GM23338 (cell line): ENCODE measurements at regions not wholly inside any gene's neighbourhood (a gene's known extent, or its start where the extent isn't known, plus 50 kb on each side); places are given as distances from the start of the nearest gene placed in this dataset.

ENCODE experiments used
- CREB1 ChIP-seq: fragments of 250-450 bp; sonication (Bioruptor Pico); IDR thresholded peaks from 2 replicates; pipeline ENCODE4 v1.5.0; 2020; ENCODE audit warnings: low read depth, mild to moderate bottlenecking, moderate library complexity
- CTCF ChIP-seq, 2 experiments: fragments of 200-600 bp in 1 of 2; sonication (generic) in 1 of 2; conservative IDR thresholded peaks; 2 replicates each; pipeline versions ENCODE4 v1.5.1 to v1.6.1; 2016 to 2017; ENCODE audit warnings: antibody characterized with exemption in 2 of 2, low read depth in 2 of 2, mild to moderate bottlenecking in 2 of 2, moderate library complexity in 1 of 2
- ETS1 ChIP-seq: IDR thresholded peaks from 2 replicates; pipeline ENCODE4 v1.6.1; 2016; ENCODE audit warnings: antibody characterized with exemption
- EZH2 ChIP-seq: fragments of 200-600 bp; sonication (generic); IDR thresholded peaks from one replicate; pipeline ENCODE4 v1.8.0; 2017; ENCODE audit warnings: antibody characterized with exemption, mild to moderate bottlenecking, low read depth; ENCODE audit not compliant: unreplicated experiment
- EZH2phosphoT487 ChIP-seq: fragments of 200-600 bp; sonication (generic); IDR thresholded peaks from one replicate; pipeline ENCODE4 v1.8.1; 2018; ENCODE audit warnings: antibody characterized with exemption; ENCODE audit not compliant: unreplicated experiment
- JUNB ChIP-seq: IDR thresholded peaks from one replicate; pipeline ENCODE4 v1.6.1; 2016; ENCODE audit warnings: antibody characterized with exemption; ENCODE audit not compliant: unreplicated experiment
- POLR2AphosphoS5 ChIP-seq: IDR thresholded peaks from 2 replicates; pipeline ENCODE4 v1.6.1; 2016; ENCODE audit warnings: antibody characterized with exemption, low read depth
- REST ChIP-seq: IDR thresholded peaks from one replicate; pipeline ENCODE4 v1.6.1; 2018; ENCODE audit warnings: antibody characterized with exemption; ENCODE audit not compliant: unreplicated experiment
- ZNF114 ChIP-seq: fragments of 250-450 bp; sonication (Bioruptor Pico); IDR thresholded peaks from 2 replicates; pipeline ENCODE4 v1.5.0; 2020; ENCODE audit warnings: mild to moderate bottlenecking, moderate library complexity
- ZNF462 ChIP-seq: fragments of 250-450 bp; sonication (Bioruptor Pico); IDR thresholded peaks from 2 replicates; pipeline ENCODE4 v1.5.0; 2020; ENCODE audit warnings: mild to moderate bottlenecking, moderate library complexity

GRCh38 chr4:124210746-124211145, 501.8 kb downstream of the ANKRD50 start:
- no peak for TF ChIP-seq CTCF (conservative IDR thresholded peaks at IDR 0.05; ENCODE audit: low read depth in 2 of 2)
- TF ChIP-seq EZH2 = no peak
- TF ChIP-seq POLR2AphosphoS5 = no peak
- TF ChIP-seq CREB1 (CRISPR knock-in tag) = no peak
- TF ChIP-seq REST = no peak
- TF ChIP-seq EZH2phosphoT487 = no peak
- TF ChIP-seq JUNB = no peak
- TF ChIP-seq ZNF114 = no peak
- no peak for TF ChIP-seq ZNF462
- TF ChIP-seq ETS1 = no peak
